CD14-positive monocyte (primary cell): ENCODE measurements at regions not wholly inside any gene's neighbourhood (a gene's known extent, or its start where the extent isn't known, plus 50 kb on each side); places are given as distances from the start of the nearest gene placed in this dataset.
"Not testable (repeated sequence)": the region's sequence is repeated elsewhere in the genome, so short reads cannot be mapped to it uniquely, and the experiment has no call there.

Source experiments
- DNase-seq, 3 donors: peaks; one replicate each; pipeline ENCODE4 v3.0.0-alpha.2; 2011 to 2022
- H2AFZ ChIP-seq: 2 replicates; pipeline ENCODE4 v1.6.0; 2012; ENCODE audit warnings: mild to moderate bottlenecking, low read depth, low read length, inconsistent platforms; ENCODE audit not compliant: insufficient read depth, poor library complexity, severe bottlenecking
- H3K27ac ChIP-seq, 2 donors: 1 replicate in 1 of 2; 2 replicates in 1 of 2; pipeline ENCODE4 v1.5.1; 2012 to 2013; ENCODE audit warnings: low read length in 2 of 2, control low read depth in 1 of 2, inconsistent platforms in 1 of 2, low read depth in 1 of 2, mild to moderate bottlenecking in 1 of 2
- H3K27me3 ChIP-seq, 2 donors: one replicate each; pipeline versions ENCODE4 v1.6.0 to v1.6.1; 2011 to 2013; ENCODE audit warnings: low read length in 2 of 2; ENCODE audit not compliant: control insufficient read depth in 2 of 2, insufficient read depth in 2 of 2
- H3K36me3 ChIP-seq, 2 donors: replicated peaks in 1 of 2; 1 replicate in 1 of 2; 2 replicates in 1 of 2; pipeline versions ENCODE4 v1.5.1 to v1.6.1; 2012 to 2013; ENCODE audit warnings: low read length in 2 of 2, control low read depth in 1 of 2, inconsistent platforms in 1 of 2, mild to moderate bottlenecking in 1 of 2; ENCODE audit not compliant: insufficient read depth in 2 of 2, control insufficient read depth in 1 of 2
- H3K4me1 ChIP-seq, 2 donors: 1 replicate in 1 of 2; 2 replicates in 1 of 2; pipeline versions ENCODE4 v1.5.1 to v1.6.1; 2012 to 2013; ENCODE audit warnings: low read length in 2 of 2, control low read depth in 1 of 2, inconsistent platforms in 1 of 2, mild to moderate bottlenecking in 1 of 2, moderate library complexity in 1 of 2; ENCODE audit not compliant: insufficient read depth in 2 of 2, control insufficient read depth in 1 of 2
- H3K4me2 ChIP-seq: replicated peaks from 2 replicates; pipeline ENCODE3; 2012; ENCODE audit warnings: low read length, moderate library complexity, mild to moderate bottlenecking; ENCODE audit not compliant: poor library complexity, severe bottlenecking; ENCODE audit errors: extremely low read depth
- H3K4me3 ChIP-seq, 3 experiments: fragments of 200-600 bp in 1 of 3; sonication (generic) in 1 of 3; replicated peaks in 1 of 3; 1 replicate in 2 of 3; 2 replicates in 1 of 3; pipeline ENCODE4 v1.5.1; 2011 to 2013; ENCODE audit warnings: low read length in 3 of 3, mild to moderate bottlenecking in 3 of 3, control low read depth in 2 of 3, low read depth in 2 of 3, inconsistent platforms in 1 of 3, moderate library complexity in 1 of 3
- H3K79me2 ChIP-seq: 2 replicates; pipeline ENCODE4 v1.6.0; 2012; ENCODE audit warnings: mild to moderate bottlenecking, control low read depth, inconsistent platforms, low read length, moderate library complexity; ENCODE audit not compliant: insufficient read depth
- H3K9ac ChIP-seq: 2 replicates; pipeline ENCODE4 v1.6.0; 2017; ENCODE audit warnings: low read length, mild to moderate bottlenecking; ENCODE audit not compliant: insufficient read depth, poor library complexity, severe bottlenecking
- H3K9me3 ChIP-seq, 2 donors: replicated peaks in 1 of 2; 1 replicate in 1 of 2; 2 replicates in 1 of 2; pipeline versions ENCODE4 v1.5.1 to v1.6.1; 2012 to 2013; ENCODE audit warnings: low read length in 2 of 2, control low read depth in 1 of 2; ENCODE audit not compliant: control insufficient read depth in 1 of 2, insufficient read depth in 1 of 2
- H4K20me1 ChIP-seq: 2 replicates; pipeline ENCODE4 v1.6.0; 2012; ENCODE audit warnings: mild to moderate bottlenecking, low read length, control low read depth, moderate library complexity; ENCODE audit not compliant: insufficient read depth
- H3K27ac Mint-ChIP-seq, 7 donors: one replicate each; pipeline ENCODE4 v1.8.0; 2020; ENCODE audit warnings: mild to moderate bottlenecking in 7 of 7, mixed read lengths in 7 of 7, moderate library complexity in 6 of 7, inconsistent platforms in 2 of 7
- H3K27me3 Mint-ChIP-seq, 3 donors: one replicate each; pipeline ENCODE4 v1.8.0; 2021 to 2022; ENCODE audit warnings: low read depth in 3 of 3, mild to moderate bottlenecking in 3 of 3, mixed read lengths in 3 of 3, moderate library complexity in 3 of 3, inconsistent platforms in 1 of 3
- H3K36me3 Mint-ChIP-seq, 2 donors: one replicate each; pipeline ENCODE4 v1.8.0; 2020; ENCODE audit warnings: mixed read lengths in 2 of 2, inconsistent platforms in 1 of 2, mild to moderate bottlenecking in 1 of 2
- H3K4me1 Mint-ChIP-seq: one replicate; pipeline ENCODE4 v1.8.0; 2020; ENCODE audit warnings: mild to moderate bottlenecking, mixed read lengths
- H3K4me3 Mint-ChIP-seq, 2 donors: one replicate each; pipeline ENCODE4 v1.8.0; 2020; ENCODE audit warnings: mild to moderate bottlenecking in 2 of 2, mixed read lengths in 2 of 2, moderate library complexity in 1 of 2
- H3K9me3 Mint-ChIP-seq, 7 donors: one replicate each; pipeline ENCODE4 v1.8.0; 2020 to 2022; ENCODE audit warnings: mixed read lengths in 7 of 7, mild to moderate bottlenecking in 6 of 7, moderate library complexity in 6 of 7, inconsistent platforms in 2 of 7
- CTCF ChIP-seq: fragments of 200-600 bp; IDR thresholded peaks from one replicate; pipeline ENCODE4 v1.8.0; 2022; ENCODE audit warnings: antibody characterized with exemption, mild to moderate bottlenecking
- WGBS: methylation state at CpG from one replicate; pipeline ENCODE4 v1.1.5; 2013; ENCODE audit warnings: missing lambda C conversion rate; ENCODE audit not compliant: insufficient coverage; 5-methylcytosine and 5-hydroxymethylcytosine counted together
- intact Hi-C, 2 donors: fragments of 100-400 bp; cut with micrococcal nuclease; formaldehyde crosslinking; loops; one replicate each; pipeline versions ENCODE4 v1.15.0 to v1.15.1; 2023

- intact Hi-C loops: no loop called here
- Histone ChIP-seq H2AFZ (no peak overlapping the region), H3K4me2 (no peak overlapping the region), H4K20me1 (no peaks in the 10 kb centered on the region), H3K9me3 (no peaks in the 10 kb centered on the region), H3K4me1 (no peaks in the 10 kb centered on the region), H3K27me3 (no peaks in the 10 kb centered on the region), H3K4me3 (no peak overlapping the region), H3K27ac (no peak overlapping the region), H3K36me3 (no peaks in the 10 kb centered on the region), H3K9ac (no peak overlapping the region), H3K79me2 (no peaks in the 10 kb centered on the region)
- DNase-seq: no peak
- H3K27ac Mint-ChIP-seq: no peak overlapping the region
- TF ChIP-seq CTCF: no peak
- peaks cover 0 to 2% (median 1%) of the 10 kb centered on the region in 3 donors for H3K27me3 Mint-ChIP-seq
- H3K4me1 Mint-ChIP-seq: peaks cover 3% of the 10 kb centered on the region
- H3K9me3 Mint-ChIP-seq: no peaks in the 10 kb centered on the region
- no peaks in the 10 kb centered on the region for H3K36me3 Mint-ChIP-seq
- WGBS: 23% methylated on average over 3 of the region's 12 CpGs
- H3K4me3 Mint-ChIP-seq: no peak overlapping the region
Measured at GRCh38 chr17:43309505-43310332, 75.9 kb upstream of the RNU2-1 start.

GRCh38 chr17:43308999-43309398, 75.2 kb upstream of the RNU2-1 start:
- TF ChIP-seq CTCF: no peak
- H3K4me3 ChIP-seq: no peak overlapping the region
- H3K9ac ChIP-seq: no peak overlapping the region
- no peaks in the 10 kb centered on the region for H3K36me3 Mint-ChIP-seq
- no peak overlapping the region for H3K4me3 Mint-ChIP-seq
- H3K4me1 ChIP-seq: no peaks in the 10 kb centered on the region
- no peaks in the 10 kb centered on the region for H3K9me3 Mint-ChIP-seq
- H3K27me3 Mint-ChIP-seq: peaks cover 0 to 2% (median 1%) of the 10 kb centered on the region in 3 donors
- no peak overlapping the region for H2AFZ ChIP-seq
- no peaks in the 10 kb centered on the region for H3K79me2 ChIP-seq
- no peak overlapping the region for H3K4me2 ChIP-seq
- 100% methylated on average over 1 of the region's 6 CpGs for WGBS
- no peaks in the 10 kb centered on the region for H3K36me3 ChIP-seq
- intact Hi-C loops: no loop called here
- H3K27ac Mint-ChIP-seq: peak overlapping the region in 1 of 7 donors; percentile 54
- peaks cover 3% of the 10 kb centered on the region for H3K4me1 Mint-ChIP-seq
- no peaks in the 10 kb centered on the region for H3K9me3 ChIP-seq
- no peaks in the 10 kb centered on the region for H4K20me1 ChIP-seq
- DNase-seq: no peak
- H3K27me3 ChIP-seq: no peaks in the 10 kb centered on the region
- H3K27ac ChIP-seq: no peak overlapping the region

- H4K20me1 ChIP-seq, H3K4me3 Mint-ChIP-seq, H3K9me3 Mint-ChIP-seq, H3K4me1 ChIP-seq, H3K27me3 ChIP-seq, H3K4me2 ChIP-seq, DNase-seq, H3K4me3 ChIP-seq, H3K79me2 ChIP-seq, H3K9ac ChIP-seq, H2AFZ ChIP-seq, intact Hi-C loops, H3K36me3 Mint-ChIP-seq, H3K36me3 ChIP-seq, H3K9me3 ChIP-seq, H3K4me1 Mint-ChIP-seq, H3K27me3 Mint-ChIP-seq, H3K27ac ChIP-seq, H3K27ac Mint-ChIP-seq: not testable (repeated sequence)
- no CpG with 5 or more reads among the region's 23 CpGs for WGBS
Measured at GRCh38 chr17:43304792-43305191, 71.0 kb upstream of the RNU2-1 start.
